WTC11 (cell line): ENCODE measurements at regions not wholly inside any gene's neighbourhood (a gene's known extent, or its start where the extent isn't known, plus 50 kb on each side); places are given as distances from the start of the nearest gene placed in this dataset.

ENCODE experiments used
- ATAC-seq: fragments of 200-7000 bp; cut with Tn5 transposase; 2 replicates; pipeline ENCODE4 v1.10.0; 2021; ENCODE audit warnings: mild to moderate bottlenecking, moderate library complexity
- CTCF ChIA-PET: fragments of 300-600 bp; sonication (Branson Sonifier 250); formaldehyde crosslinking; loops from one replicate; lab custom pipeline; 2021; ENCODE audit warnings: antibody characterized with exemption; lab: Charles Lee
- POLR2A ChIA-PET: fragments of 350-600 bp; sonication (Branson Sonifier 250); formaldehyde crosslinking; loops from one replicate; lab custom pipeline; 2021; ENCODE audit warnings: antibody characterized with exemption; lab: Charles Lee
- DNase-seq: peaks from one replicate; pipeline ENCODE4 v3.0.0; 2021; ENCODE audit warnings: low spot score
- H3K27ac Mint-ChIP-seq: 2 replicates; pipeline ENCODE4 v1.8.0; 2021; ENCODE audit warnings: mixed read lengths
- H3K27me3 Mint-ChIP-seq: 2 replicates; pipeline ENCODE4 v1.8.0; 2021; ENCODE audit warnings: low read depth, mild to moderate bottlenecking, moderate library complexity, mixed read lengths
- H3K36me3 Mint-ChIP-seq: 2 replicates; pipeline ENCODE4 v1.8.0; 2021; ENCODE audit warnings: mixed read lengths
- H3K4me1 Mint-ChIP-seq: 2 replicates; pipeline ENCODE4 v1.8.0; 2022; ENCODE audit warnings: mixed read lengths
- H3K4me3 Mint-ChIP-seq: 2 replicates; pipeline ENCODE4 v1.8.0; 2021; ENCODE audit warnings: mild to moderate bottlenecking, moderate library complexity, mixed read lengths
- H3K9me3 Mint-ChIP-seq: 2 replicates; pipeline ENCODE4 v1.8.0; 2021; ENCODE audit warnings: mixed read lengths
- AR ChIP-seq: fragments of 250-450 bp; sonication (Bioruptor Pico); IDR thresholded peaks from 2 replicates; pipeline ENCODE4 v1.9.0; 2021; ENCODE audit warnings: mild to moderate bottlenecking
- CREM ChIP-seq: sonication (generic); formaldehyde crosslinking; IDR thresholded peaks from 2 replicates; pipeline ENCODE4 v1.8.1; 2022; ENCODE audit warnings: mild to moderate bottlenecking, missing genetic modification reagents, moderate library complexity
- E2F1 ChIP-seq: sonication (generic); formaldehyde crosslinking; IDR thresholded peaks from 2 replicates; pipeline ENCODE4 v1.8.0; 2022; ENCODE audit warnings: mild to moderate bottlenecking, missing genetic modification reagents
- ELF4 ChIP-seq: sonication (generic); formaldehyde crosslinking; IDR thresholded peaks from 2 replicates; pipeline ENCODE4 v1.8.1; 2022; ENCODE audit warnings: low read depth, mild to moderate bottlenecking, moderate library complexity, missing genetic modification reagents
- EMX1 ChIP-seq: fragments of 250-450 bp; sonication (Bioruptor Pico); IDR thresholded peaks from 2 replicates; pipeline ENCODE4 v1.8.0; 2021; ENCODE audit warnings: mild to moderate bottlenecking
- FOXJ3 ChIP-seq: sonication (generic); formaldehyde crosslinking; IDR thresholded peaks from 2 replicates; pipeline ENCODE4 v1.9.0; 2021; ENCODE audit warnings: missing genetic modification reagents, mild to moderate bottlenecking, borderline replicate concordance
- FOXK1 ChIP-seq: sonication (generic); formaldehyde crosslinking; IDR thresholded peaks from 2 replicates; pipeline ENCODE4 v1.8.0; 2022; ENCODE audit warnings: mild to moderate bottlenecking, moderate library complexity, missing genetic modification reagents
- GTF2I ChIP-seq: fragments of 250-450 bp; sonication (Bioruptor Pico); conservative IDR thresholded peaks from 2 replicates; pipeline ENCODE4 v1.4.0; 2021; ENCODE audit warnings: mild to moderate bottlenecking
- JUN ChIP-seq: sonication (generic); formaldehyde crosslinking; IDR thresholded peaks from 2 replicates; pipeline ENCODE4 v1.8.0; 2023; ENCODE audit warnings: mild to moderate bottlenecking, missing genetic modification reagents
- KAT7 ChIP-seq: sonication (generic); formaldehyde crosslinking; IDR thresholded peaks from 2 replicates; pipeline ENCODE4 v1.8.1; 2023; ENCODE audit warnings: missing genetic modification reagents, mild to moderate bottlenecking, borderline replicate concordance
- RELA ChIP-seq: sonication (generic); formaldehyde crosslinking; IDR thresholded peaks from 2 replicates; pipeline ENCODE4 v1.8.1; 2022; ENCODE audit warnings: missing genetic modification reagents, mild to moderate bottlenecking, borderline replicate concordance
- RORB ChIP-seq: fragments of 250-450 bp; sonication (Bioruptor Pico); IDR thresholded peaks from 2 replicates; pipeline ENCODE4 v1.9.0; 2021; ENCODE audit warnings: mild to moderate bottlenecking
- SMAD4 ChIP-seq: sonication (generic); formaldehyde crosslinking; IDR thresholded peaks from 2 replicates; pipeline ENCODE4 v1.8.0; 2022; ENCODE audit warnings: mild to moderate bottlenecking, missing genetic modification reagents
- TEAD1 ChIP-seq: sonication (generic); formaldehyde crosslinking; IDR thresholded peaks from 2 replicates; pipeline ENCODE4 v1.8.0; 2022; ENCODE audit warnings: mild to moderate bottlenecking, missing genetic modification reagents
- ZMAT4 ChIP-seq: fragments of 250-450 bp; sonication (Bioruptor Pico); IDR thresholded peaks from 2 replicates; pipeline ENCODE4 v1.9.0; 2021; ENCODE audit warnings: mild to moderate bottlenecking
- ZNF138 ChIP-seq: sonication (generic); formaldehyde crosslinking; conservative IDR thresholded peaks from 2 replicates; pipeline ENCODE4 v1.8.1; 2022; ENCODE audit warnings: mild to moderate bottlenecking, moderate library complexity, missing genetic modification reagents
- ZNF532 ChIP-seq: fragments of 250-450 bp; sonication (Bioruptor Pico); IDR thresholded peaks from 2 replicates; pipeline ENCODE4 v1.9.0; 2021; ENCODE audit warnings: mild to moderate bottlenecking, borderline replicate concordance
- ZSCAN18 ChIP-seq: fragments of 250-450 bp; sonication (Bioruptor Pico); IDR thresholded peaks from 2 replicates; pipeline ENCODE4 v2.1.2; 2022; ENCODE audit warnings: mild to moderate bottlenecking, moderate library complexity

GRCh38 chr6:43983632-43984031, 143.6 kb downstream of the MRPL14 start (continued):
- TF ChIP-seq AR (CRISPR knock-in tag) (no peak), RORB (CRISPR knock-in tag) (no peak)

- no peak for DNase-seq
- TF ChIP-seq EMX1 (CRISPR knock-in tag) (no peak), GTF2I (no peak), ZNF532 (CRISPR knock-in tag) (no peak), ZSCAN18 (CRISPR knock-in tag) (no peak), JUN (CRISPR knock-in tag) (no peak), FOXK1 (CRISPR knock-in tag) (no peak)
- no peak for ATAC-seq
- H3K27ac Mint-ChIP-seq = no peak overlapping the region
- H3K9me3 Mint-ChIP-seq = no peaks in the 10 kb centered on the region
- H3K36me3 Mint-ChIP-seq = no peaks in the 10 kb centered on the region
- ChIA-PET POLR2A (no interaction called here), CTCF (interaction anchor here (1.2 to 1.4 kb wide), 2 partner anchors 96 to 213 kb away, joined by 3 read pairs; partner anchors contain the start of gene VEGFA)
- peaks cover 16% of the 10 kb centered on the region for H3K4me1 Mint-ChIP-seq
- H3K27me3 Mint-ChIP-seq = no peaks in the 10 kb centered on the region; the same call in 1 of the 2 replicates
- no peak overlapping the region for H3K4me3 Mint-ChIP-seq
Observed at GRCh38 chr6:43983191-43983590, 144.1 kb downstream of the MRPL14 start.

GRCh38 chr6:43982084-43982625, 145.1 kb downstream of the MRPL14 start:
- Mint-ChIP-seq H3K4me1 (peaks cover 16% of the 10 kb centered on the region), H3K9me3 (no peaks in the 10 kb centered on the region), H3K27ac (no peak overlapping the region), H3K4me3 (no peak overlapping the region), H3K36me3 (no peaks in the 10 kb centered on the region), H3K27me3 (no peaks in the 10 kb centered on the region; the same call in 1 of the 2 replicates)
- ChIA-PET POLR2A (no interaction called here), CTCF (interaction anchor here (1.2 to 1.4 kb wide), 2 partner anchors 97 to 212 kb away, joined by 3 read pairs; partner anchors contain the start of gene VEGFA)
- ATAC-seq (no peak), DNase-seq (no peak)
- no peak for TF ChIP-seq CREM (CRISPR knock-in tag)
- TF ChIP-seq SMAD4 (CRISPR knock-in tag) = no peak
- no peak for TF ChIP-seq RELA
- TF ChIP-seq TEAD1 = no peak
- TF ChIP-seq FOXJ3 (CRISPR knock-in tag) = no peak
- no peak for TF ChIP-seq ZNF138 (CRISPR knock-in tag)
- TF ChIP-seq E2F1 (CRISPR knock-in tag) = no peak
- no peak for TF ChIP-seq ELF4
- TF ChIP-seq ZMAT4 = no peak
- no peak for TF ChIP-seq KAT7
